ENCODE measurements at regions not wholly inside any gene's neighbourhood (a gene's known extent, or its start where the extent isn't known, plus 50 kb on each side); places are given as distances from the start of the nearest gene placed in this dataset.

DNA sequence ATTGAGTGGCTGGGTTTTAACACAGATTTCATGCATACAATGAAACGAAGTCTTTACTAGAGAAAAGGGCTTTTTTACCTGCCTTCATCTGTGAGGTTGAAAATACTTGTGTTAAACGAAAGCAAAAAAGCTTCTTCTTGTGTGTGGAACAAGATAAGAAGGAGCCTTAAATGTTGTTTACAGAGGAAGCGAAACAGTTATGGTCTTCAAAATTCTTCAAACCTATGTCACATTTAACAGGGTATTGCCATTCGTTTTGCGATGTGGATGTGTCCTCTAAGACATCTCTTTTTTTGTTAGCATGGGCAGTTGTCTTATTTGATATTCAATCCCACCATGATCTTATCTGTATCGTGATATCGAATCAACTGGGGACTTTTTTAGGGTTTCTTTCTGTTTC, 532.6 kb downstream of the TMEM182 start:
- Histone ChIP-seq H3K36me3 (no peaks in the 10 kb centered on the region), H3K9me3 (no peaks in the 10 kb centered on the region), H3K27ac (no peak overlapping the region), H3K4me1 (no peaks in the 10 kb centered on the region), H3K4me3 (no peak overlapping the region), H3K27me3 (replicated peaks in 1 of 7) (peaks cover 0 to 9% (median 0%) of the 10 kb centered on the region in 7 donors)
- intact Hi-C loops (cut with DNase I; ENCODE audit: low total_unique reads) = no loop called here
- DNase-seq = no peak
- 67 to 73% (median 71%) methylated on average over 7 of the region's 7 CpGs for WGBS, 5 donors
- TF ChIP-seq POLR2AphosphoS5 (IDR thresholded peaks at IDR 0.05) (no peak), POLR2A (IDR thresholded peaks at IDR 0.05) (no peak)
- TF ChIP-seq, protein P1, sequence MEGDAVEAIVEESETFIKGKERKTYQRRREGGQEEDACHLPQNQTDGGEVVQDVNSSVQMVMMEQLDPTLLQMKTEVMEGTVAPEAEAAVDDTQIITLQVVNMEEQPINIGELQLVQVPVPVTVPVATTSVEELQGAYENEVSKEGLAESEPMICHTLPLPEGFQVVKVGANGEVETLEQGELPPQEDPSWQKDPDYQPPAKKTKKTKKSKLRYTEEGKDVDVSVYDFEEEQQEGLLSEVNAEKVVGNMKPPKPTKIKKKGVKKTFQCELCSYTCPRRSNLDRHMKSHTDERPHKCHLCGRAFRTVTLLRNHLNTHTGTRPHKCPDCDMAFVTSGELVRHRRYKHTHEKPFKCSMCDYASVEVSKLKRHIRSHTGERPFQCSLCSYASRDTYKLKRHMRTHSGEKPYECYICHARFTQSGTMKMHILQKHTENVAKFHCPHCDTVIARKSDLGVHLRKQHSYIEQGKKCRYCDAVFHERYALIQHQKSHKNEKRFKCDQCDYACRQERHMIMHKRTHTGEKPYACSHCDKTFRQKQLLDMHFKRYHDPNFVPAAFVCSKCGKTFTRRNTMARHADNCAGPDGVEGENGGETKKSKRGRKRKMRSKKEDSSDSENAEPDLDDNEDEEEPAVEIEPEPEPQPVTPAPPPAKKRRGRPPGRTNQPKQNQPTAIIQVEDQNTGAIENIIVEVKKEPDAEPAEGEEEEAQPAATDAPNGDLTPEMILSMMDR (IDR thresholded peaks at IDR 0.05 in 8 of 11, conservative IDR thresholded peaks at IDR 0.05 in 3 of 11) = no peak

DNA sequence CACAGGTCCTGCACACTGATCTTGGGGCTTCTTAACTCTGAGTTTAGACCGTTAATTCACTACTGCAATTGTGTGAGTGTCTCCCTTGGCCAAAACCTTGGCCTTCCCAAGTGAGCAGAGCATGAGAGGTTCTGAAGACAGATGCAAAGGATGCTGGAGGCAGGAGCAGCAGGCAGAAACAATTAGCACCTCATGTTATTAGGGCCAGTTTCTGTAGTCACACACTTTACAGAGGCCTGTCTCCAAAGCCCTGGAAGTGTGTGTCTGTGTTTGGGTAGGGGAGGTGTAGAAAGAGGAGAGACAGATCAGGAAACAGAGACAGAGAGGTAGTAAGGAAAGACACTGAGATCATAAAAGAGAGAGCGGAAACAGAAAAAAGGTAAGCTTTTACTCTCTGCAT, 533.8 kb downstream of the TMEM182 start:
- Histone ChIP-seq H3K36me3 (no peaks in the 10 kb centered on the region), H3K9me3 (peaks cover 0 to 7% (median 0%) of the 10 kb centered on the region in 8 donors), H3K27me3 (replicated peaks in 1 of 7) (peaks cover 0 to 9% (median 0%) of the 10 kb centered on the region in 7 donors), H3K4me3 (no peak overlapping the region), H3K27ac (no peak overlapping the region), H3K4me1 (no peaks in the 10 kb centered on the region)
- intact Hi-C loops (cut with DNase I; ENCODE audit: low total_unique reads) = no loop called here
- no peak for DNase-seq
- WGBS, 5 donors = 69 to 81% (median 71%) methylated on average over 2 of the region's 2 CpGs
- no peak for TF ChIP-seq POLR2AphosphoS5 (IDR thresholded peaks at IDR 0.05)

DNA sequence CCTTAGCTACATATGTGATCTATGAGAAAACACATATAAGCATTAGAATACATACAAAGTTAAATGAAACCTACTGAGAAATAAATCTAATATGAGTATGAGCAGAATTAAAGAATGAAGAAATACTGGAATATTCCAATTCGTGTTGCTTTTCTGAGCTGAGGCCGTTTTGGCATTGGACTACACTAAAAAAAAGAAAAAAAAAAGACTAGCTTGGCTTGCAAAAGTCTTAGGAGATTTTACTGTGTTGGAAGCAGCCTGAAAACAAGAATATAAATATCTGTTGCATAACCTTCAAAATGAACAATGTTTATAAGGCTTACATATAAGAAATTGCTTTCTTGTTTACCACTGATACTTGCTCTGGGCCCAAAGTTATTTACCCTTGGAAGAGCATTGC, 562.8 kb downstream of the TMEM182 start:
- no peak overlapping the region for H3K27ac ChIP-seq
- H3K4me3 ChIP-seq = no peak overlapping the region
- no peaks in the 10 kb centered on the region for H3K4me1 ChIP-seq
- no peak for DNase-seq
- WGBS, 5 donors = 59 to 83% (median 66%) methylated on average over 2 of the region's 2 CpGs
- H3K36me3 ChIP-seq = no peaks in the 10 kb centered on the region
- no peak for TF ChIP-seq POLR2A (IDR thresholded peaks at IDR 0.05)
- TF ChIP-seq, protein P1 (IDR thresholded peaks at IDR 0.05 in 8 of 11, conservative IDR thresholded peaks at IDR 0.05 in 3 of 11) = no peak
- TF ChIP-seq POLR2AphosphoS5 (IDR thresholded peaks at IDR 0.05) = no peak
- intact Hi-C loops (cut with DNase I; ENCODE audit: low total_unique reads) = no loop called here
- H3K27me3 ChIP-seq (replicated peaks in 1 of 7) = no peaks in the 10 kb centered on the region
- H3K9me3 ChIP-seq = peaks cover 0 to 4% (median 0%) of the 10 kb centered on the region in 8 donors

DNA sequence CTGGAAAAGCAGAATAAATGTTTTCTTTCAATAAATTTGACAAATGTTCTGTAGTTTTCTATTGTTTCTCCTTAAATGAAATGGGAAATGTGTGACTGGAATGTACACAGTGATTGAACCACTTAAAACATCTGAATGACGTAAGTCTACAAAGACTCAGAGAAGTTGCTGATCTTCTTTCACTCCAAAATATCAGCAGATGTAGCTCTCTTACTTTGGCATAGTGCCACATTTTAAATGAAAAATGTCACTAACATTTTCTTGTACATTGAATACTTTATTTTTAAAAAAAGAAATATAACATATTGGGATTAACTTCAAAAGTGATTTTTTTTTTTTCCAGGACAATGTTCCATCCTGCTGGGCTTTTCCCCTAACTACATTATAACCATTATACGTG, 565.6 kb downstream of the TMEM182 start:
- no peak for DNase-seq
- 71 to 83% (median 80%) methylated on average over 2 of the region's 2 CpGs for WGBS, 5 donors
- no peak for TF ChIP-seq POLR2A (IDR thresholded peaks at IDR 0.05)
- TF ChIP-seq, protein P1 (IDR thresholded peaks at IDR 0.05 in 8 of 11, conservative IDR thresholded peaks at IDR 0.05 in 3 of 11) = no peak
- no peak for TF ChIP-seq POLR2AphosphoS5 (IDR thresholded peaks at IDR 0.05)

DNA sequence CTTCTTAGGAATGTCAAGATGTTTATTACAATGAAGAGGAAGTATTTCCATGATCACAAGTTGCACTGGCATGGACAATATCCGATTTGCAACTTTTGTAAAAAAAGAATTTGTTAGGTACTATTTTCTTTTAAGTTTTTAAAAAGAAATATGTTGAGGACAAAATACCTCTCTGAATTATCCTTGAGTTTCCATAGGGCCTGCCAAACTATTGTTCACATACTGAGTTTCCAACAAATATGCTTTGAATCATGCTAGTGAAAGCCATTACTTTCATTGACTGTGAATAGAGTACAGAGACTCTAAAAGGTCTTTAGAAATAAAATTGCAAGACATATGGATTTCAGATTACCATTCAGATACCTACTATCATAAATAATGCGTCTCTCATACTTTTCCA, 566.1 kb downstream of the TMEM182 start:
- intact Hi-C loops (cut with DNase I; ENCODE audit: low total_unique reads) = no loop called here
- Histone ChIP-seq H3K36me3 (no peaks in the 10 kb centered on the region), H3K4me3 (no peak overlapping the region), H3K4me1 (no peaks in the 10 kb centered on the region), H3K27ac (no peak overlapping the region), H3K9me3 (peaks cover 0 to 3% (median 0%) of the 10 kb centered on the region in 8 donors), H3K27me3 (replicated peaks in 1 of 7) (no peaks in the 10 kb centered on the region)
- TF ChIP-seq, protein P1 (IDR thresholded peaks at IDR 0.05 in 8 of 11, conservative IDR thresholded peaks at IDR 0.05 in 3 of 11) = no peak
- no peak for TF ChIP-seq POLR2AphosphoS5 (IDR thresholded peaks at IDR 0.05)
- TF ChIP-seq POLR2A (IDR thresholded peaks at IDR 0.05) = no peak
- 77 to 89% (median 79%) methylated on average over 2 of the region's 2 CpGs for WGBS, 5 donors
- no peak for DNase-seq

More for the DNA sequence above, 565.6 kb downstream of the TMEM182 start:
- Histone ChIP-seq H3K27ac (no peak overlapping the region), H3K9me3 (peaks cover 0 to 3% (median 0%) of the 10 kb centered on the region in 8 donors), H3K36me3 (no peaks in the 10 kb centered on the region), H3K4me1 (no peaks in the 10 kb centered on the region), H3K4me3 (no peak overlapping the region), H3K27me3 (replicated peaks in 1 of 7) (no peaks in the 10 kb centered on the region)
- intact Hi-C loops (cut with DNase I; ENCODE audit: low total_unique reads) = no loop called here
